PFSK-1 (cell line): ENCODE measurements at regions not wholly inside any gene's neighbourhood (a gene's known extent, or its start where the extent isn't known, plus 50 kb on each side); places are given as distances from the start of the nearest gene placed in this dataset.

Experiments
- FOXP2 ChIP-seq: optimal IDR thresholded peaks from 2 replicates; pipeline ENCODE3; 2011; ENCODE audit warnings: borderline replicate concordance, control low read depth, inconsistent platforms; ENCODE audit not compliant: insufficient read depth; ENCODE audit errors: extremely low read length, extremely low read depth
- POLR2AphosphoS5 ChIP-seq: IDR thresholded peaks from 2 replicates; pipeline ENCODE4 v1.6.1; 2012; ENCODE audit warnings: low read depth, mild to moderate bottlenecking, control low read depth, low read length, moderate library complexity
- SIN3A ChIP-seq: IDR thresholded peaks from 2 replicates; pipeline ENCODE4 v1.6.1; 2012; ENCODE audit warnings: mild to moderate bottlenecking, low read length, moderate library complexity, borderline replicate concordance; ENCODE audit not compliant: insufficient read depth
- TAF1 ChIP-seq: IDR thresholded peaks from 2 replicates; pipeline ENCODE4 v1.6.1; 2012; ENCODE audit warnings: low read length, control low read depth, borderline replicate concordance; ENCODE audit not compliant: insufficient read depth
- TF ChIP-seq, protein P1 (sequence below), 2 experiments: IDR thresholded peaks; 2 replicates each; pipeline versions ENCODE4 v1.6.1 to v1.8.0; 2011 to 2012; ENCODE audit warnings: low read depth in 2 of 2, low read length in 2 of 2, control low read depth in 1 of 2, inconsistent platforms in 1 of 2, mild to moderate bottlenecking in 1 of 2, moderate library complexity in 1 of 2; ENCODE audit not compliant: insufficient read depth in 1 of 2

DNA sequence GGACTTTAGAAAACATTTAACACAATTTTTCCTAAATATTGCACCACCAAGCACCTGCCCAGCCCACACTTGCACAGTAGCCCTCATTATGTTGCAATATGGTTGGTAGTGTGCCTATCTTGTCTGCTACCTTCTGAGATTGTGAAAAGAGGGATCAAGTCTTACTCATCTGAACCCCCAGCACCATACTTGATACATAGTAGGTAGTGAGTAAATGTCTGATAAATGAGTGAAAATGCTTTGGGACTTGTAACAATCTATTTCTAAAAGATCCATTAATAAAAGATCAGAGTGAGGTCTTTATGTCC lies 118.4 kb upstream of the MED14 start:
- TF ChIP-seq, protein P1, sequence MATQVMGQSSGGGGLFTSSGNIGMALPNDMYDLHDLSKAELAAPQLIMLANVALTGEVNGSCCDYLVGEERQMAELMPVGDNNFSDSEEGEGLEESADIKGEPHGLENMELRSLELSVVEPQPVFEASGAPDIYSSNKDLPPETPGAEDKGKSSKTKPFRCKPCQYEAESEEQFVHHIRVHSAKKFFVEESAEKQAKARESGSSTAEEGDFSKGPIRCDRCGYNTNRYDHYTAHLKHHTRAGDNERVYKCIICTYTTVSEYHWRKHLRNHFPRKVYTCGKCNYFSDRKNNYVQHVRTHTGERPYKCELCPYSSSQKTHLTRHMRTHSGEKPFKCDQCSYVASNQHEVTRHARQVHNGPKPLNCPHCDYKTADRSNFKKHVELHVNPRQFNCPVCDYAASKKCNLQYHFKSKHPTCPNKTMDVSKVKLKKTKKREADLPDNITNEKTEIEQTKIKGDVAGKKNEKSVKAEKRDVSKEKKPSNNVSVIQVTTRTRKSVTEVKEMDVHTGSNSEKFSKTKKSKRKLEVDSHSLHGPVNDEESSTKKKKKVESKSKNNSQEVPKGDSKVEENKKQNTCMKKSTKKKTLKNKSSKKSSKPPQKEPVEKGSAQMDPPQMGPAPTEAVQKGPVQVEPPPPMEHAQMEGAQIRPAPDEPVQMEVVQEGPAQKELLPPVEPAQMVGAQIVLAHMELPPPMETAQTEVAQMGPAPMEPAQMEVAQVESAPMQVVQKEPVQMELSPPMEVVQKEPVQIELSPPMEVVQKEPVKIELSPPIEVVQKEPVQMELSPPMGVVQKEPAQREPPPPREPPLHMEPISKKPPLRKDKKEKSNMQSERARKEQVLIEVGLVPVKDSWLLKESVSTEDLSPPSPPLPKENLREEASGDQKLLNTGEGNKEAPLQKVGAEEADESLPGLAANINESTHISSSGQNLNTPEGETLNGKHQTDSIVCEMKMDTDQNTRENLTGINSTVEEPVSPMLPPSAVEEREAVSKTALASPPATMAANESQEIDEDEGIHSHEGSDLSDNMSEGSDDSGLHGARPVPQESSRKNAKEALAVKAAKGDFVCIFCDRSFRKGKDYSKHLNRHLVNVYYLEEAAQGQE (IDR thresholded peaks at IDR 0.05; ENCODE audit: insufficient read depth in 1 of 2, low read depth in 2 of 2, low read length in 2 of 2): no peak
- TF ChIP-seq POLR2AphosphoS5: no peak
- TF ChIP-seq SIN3A: no peak
- TF ChIP-seq TAF1: no peak
- TF ChIP-seq FOXP2: no peak

DNA sequence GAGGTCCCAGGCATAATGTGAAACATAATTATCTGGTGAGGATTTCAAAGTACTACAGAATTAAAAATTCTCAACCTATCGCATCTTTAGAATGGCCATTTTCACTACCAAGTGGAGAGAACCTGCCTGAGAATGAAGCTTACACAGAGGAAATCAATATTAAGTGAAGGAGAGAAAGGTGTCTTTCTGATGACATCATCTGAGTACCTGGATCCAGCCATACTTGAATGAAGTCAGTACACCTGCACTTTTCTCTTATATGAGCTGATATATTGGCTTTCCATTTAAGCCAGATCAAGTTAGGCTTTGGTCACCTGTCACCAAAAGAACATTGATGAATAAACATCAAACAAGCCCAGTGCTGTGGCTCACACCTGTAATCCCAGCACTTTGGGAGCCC lies 118.9 kb upstream of the MED14 start:
- no peak for TF ChIP-seq TAF1
- TF ChIP-seq POLR2AphosphoS5: no peak
- TF ChIP-seq FOXP2: no peak
- TF ChIP-seq SIN3A: no peak
- TF ChIP-seq, protein P1 (IDR thresholded peaks at IDR 0.05; ENCODE audit: insufficient read depth in 1 of 2, low read depth in 2 of 2, low read length in 2 of 2): no peak

DNA sequence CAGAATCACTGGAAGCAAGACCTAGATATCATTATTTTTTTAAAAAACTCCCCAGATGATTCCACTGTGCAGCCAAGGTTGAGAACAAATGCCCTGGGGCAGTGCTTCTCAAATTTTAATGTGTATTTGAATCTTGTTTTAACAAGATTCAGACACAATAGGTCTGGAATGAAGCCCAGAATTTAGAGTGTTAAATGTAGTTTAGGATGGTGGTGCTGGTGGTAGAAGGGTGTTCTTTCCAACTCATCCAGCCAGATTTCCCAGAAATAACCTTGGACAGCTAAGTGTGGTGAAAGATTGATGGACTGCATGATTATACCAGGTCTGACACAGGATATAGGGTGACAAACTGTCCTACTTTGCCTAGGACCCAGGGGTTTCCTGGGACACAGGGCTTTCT lies 120.1 kb upstream of the MED14 start:
- TF ChIP-seq TAF1 (no peak), FOXP2 (no peak), SIN3A (no peak), POLR2AphosphoS5 (no peak)
- TF ChIP-seq, protein P1 (IDR thresholded peaks at IDR 0.05; ENCODE audit: insufficient read depth in 1 of 2, low read depth in 2 of 2, low read length in 2 of 2): no peak

DNA sequence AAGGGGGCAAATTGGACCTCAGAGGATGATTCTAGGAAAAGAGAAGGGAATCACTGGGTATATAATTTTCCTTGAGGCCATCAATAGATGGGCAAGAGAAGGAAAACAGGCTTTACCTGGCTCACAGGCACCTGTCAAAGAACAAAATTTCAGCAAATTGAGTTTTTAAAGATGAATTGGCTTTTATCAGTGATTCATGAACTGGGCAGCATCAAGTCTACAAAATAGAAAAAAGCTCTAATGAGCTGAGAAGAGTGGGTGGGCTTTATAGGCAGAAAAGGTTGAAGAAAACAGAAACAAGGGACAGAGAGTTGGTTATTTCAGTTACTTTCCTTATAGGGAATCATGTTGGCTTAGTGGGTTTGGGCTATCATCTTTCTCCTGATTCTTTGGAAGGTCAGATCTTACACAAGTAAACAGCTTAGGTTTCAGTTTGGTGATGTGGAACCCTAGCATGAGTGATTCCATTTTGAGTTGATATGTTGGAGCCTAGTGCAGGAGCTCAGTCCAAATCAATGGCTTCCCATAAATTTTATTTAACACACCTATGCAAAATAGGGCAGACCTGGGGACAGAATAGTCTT lies 120.7 kb upstream of the MED14 start:
- no peak for TF ChIP-seq TAF1
- TF ChIP-seq SIN3A: no peak
- no peak for TF ChIP-seq POLR2AphosphoS5

DNA sequence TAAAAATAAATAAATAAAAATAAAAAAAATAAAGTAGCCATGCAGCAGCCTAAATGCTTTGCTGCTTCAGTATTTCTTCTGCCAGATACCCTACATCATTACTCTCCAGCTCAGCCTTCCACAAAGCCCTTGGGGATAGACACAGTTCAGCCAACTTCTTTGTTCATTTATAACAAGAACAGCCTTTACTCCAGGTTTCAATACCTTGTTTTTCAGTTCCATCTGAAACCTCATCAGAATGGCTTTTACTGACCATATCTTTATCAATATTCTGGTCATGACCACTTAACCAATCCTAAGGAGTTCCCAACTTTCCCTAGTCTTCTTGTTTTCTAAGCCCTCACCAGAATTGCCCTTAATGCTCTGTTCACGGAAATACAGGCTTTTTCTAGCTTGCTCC lies 128.3 kb upstream of the MED14 start:
- TF ChIP-seq FOXP2 (no peak), SIN3A (no peak), TAF1 (no peak), POLR2AphosphoS5 (no peak)
- TF ChIP-seq, protein P1 (IDR thresholded peaks at IDR 0.05; ENCODE audit: insufficient read depth in 1 of 2, low read depth in 2 of 2, low read length in 2 of 2): no peak
